ENCODE measurements at regions not wholly inside any gene's neighbourhood (a gene's known extent, or its start where the extent isn't known, plus 50 kb on each side); places are given as distances from the start of the nearest gene placed in this dataset.

DNA sequence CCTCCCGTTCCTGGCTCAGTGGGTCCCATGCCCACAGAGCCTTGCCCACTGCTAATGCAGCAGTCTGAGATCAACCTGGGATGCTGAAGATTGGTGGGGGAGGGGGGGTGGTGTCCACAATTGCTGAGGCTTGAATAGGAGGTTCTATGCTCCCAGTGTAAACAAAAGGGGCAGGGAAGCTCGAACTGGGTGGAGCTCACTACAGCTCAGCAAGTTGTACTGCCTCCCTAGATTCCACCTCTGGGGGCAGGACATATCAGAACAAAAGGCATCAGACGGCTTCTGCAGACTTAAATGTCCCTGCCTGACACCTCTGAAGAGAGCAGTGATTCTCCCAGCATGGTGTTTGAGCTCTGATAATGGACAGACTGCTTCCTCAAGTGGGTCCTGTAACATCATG, 885.6 kb upstream of the COX7C start:
- ATAC-seq, result no peak
- no peak for DNase-seq
- H3K27me3 Mint-ChIP-seq (ENCODE audit: low read depth), result no peaks in the 10 kb centered on the region
- H3K4me1 Mint-ChIP-seq (ENCODE audit: low read depth), result no peaks in the 10 kb centered on the region
- peaks cover 5% of the 10 kb centered on the region for H3K9me3 Mint-ChIP-seq
- no peaks in the 10 kb centered on the region for H3K36me3 Mint-ChIP-seq (ENCODE audit: insufficient read depth)
- H3K4me3 Mint-ChIP-seq, result no peak overlapping the region

DNA sequence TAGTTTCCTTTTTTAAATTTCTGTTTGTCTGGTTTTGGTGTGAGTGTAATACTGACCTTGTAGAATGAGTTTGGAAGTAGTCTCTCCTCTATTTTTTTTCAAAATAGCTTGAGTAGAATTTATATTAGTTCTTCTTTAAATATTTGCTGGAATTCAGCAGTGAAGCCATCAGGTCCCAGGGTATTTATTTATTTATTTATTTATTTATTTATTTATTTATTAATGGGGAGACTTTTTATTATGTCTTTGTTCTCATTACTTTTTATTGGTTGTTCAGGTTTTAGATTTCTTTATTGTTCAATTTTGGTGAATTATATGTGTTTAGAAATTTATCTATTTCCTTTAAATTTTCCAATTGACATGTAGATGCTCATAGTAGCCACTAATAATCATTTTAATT, 875.8 kb upstream of the COX7C start:
- no peak for ATAC-seq
- H3K9me3 Mint-ChIP-seq, result peaks cover 11% of the 10 kb centered on the region
- no peaks in the 10 kb centered on the region for H3K27me3 Mint-ChIP-seq (ENCODE audit: low read depth)

DNA sequence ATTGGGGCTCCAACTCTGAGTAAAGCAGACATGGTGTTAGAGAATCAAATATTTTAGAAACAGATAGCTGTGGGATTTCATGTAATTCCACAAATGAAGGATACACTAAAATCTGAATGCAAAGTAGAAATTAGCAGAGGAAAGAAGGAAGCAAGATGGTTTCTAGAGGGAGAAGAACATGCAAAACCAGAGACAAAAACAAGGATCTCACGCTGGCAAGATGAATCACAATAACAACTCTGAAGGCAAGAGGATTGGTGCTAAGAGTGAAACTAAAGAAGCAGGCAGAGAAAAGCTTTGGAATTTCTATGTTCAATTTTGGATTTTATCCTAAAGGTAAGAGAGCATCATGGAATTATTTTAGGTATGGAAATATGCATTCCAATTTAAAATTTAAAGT, 857.2 kb upstream of the COX7C start:
- Mint-ChIP-seq H3K36me3 (ENCODE audit: insufficient read depth) (no peaks in the 10 kb centered on the region), H3K4me1 (ENCODE audit: low read depth) (no peaks in the 10 kb centered on the region), H3K9me3 (peaks cover 15% of the 10 kb centered on the region), H3K4me3 (no peak overlapping the region), H3K27me3 (ENCODE audit: low read depth) (no peaks in the 10 kb centered on the region)
- DNase-seq (no peak), ATAC-seq (no peak)

More for the DNA sequence above, 875.8 kb upstream of the COX7C start:
- no peak overlapping the region for H3K4me3 Mint-ChIP-seq
- no peaks in the 10 kb centered on the region for H3K4me1 Mint-ChIP-seq (ENCODE audit: low read depth)
- H3K36me3 Mint-ChIP-seq (ENCODE audit: insufficient read depth), result no peaks in the 10 kb centered on the region
- no peak for DNase-seq

DNA sequence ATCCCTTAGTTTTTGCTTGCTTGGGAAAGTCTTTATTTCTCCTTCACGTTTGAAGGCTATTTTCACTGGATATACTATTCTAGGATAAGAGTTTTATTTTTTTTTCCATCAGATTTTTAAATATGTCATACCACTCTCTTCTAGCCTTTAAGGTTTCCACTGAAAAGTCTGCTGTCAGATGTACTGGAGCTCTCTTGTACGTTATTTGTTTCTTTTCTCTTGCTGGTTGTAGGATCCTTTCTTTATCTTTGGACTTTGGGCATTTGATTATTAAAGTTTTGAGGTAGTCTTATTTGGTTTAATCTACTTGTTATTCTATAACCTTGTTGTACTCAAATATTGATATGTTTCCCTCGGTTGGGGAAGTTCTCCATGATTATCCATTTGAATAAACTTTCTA, 848.4 kb upstream of the COX7C start:
- Mint-ChIP-seq H3K36me3 (ENCODE audit: insufficient read depth) (no peaks in the 10 kb centered on the region), H3K27me3 (ENCODE audit: low read depth) (no peaks in the 10 kb centered on the region)

DNA sequence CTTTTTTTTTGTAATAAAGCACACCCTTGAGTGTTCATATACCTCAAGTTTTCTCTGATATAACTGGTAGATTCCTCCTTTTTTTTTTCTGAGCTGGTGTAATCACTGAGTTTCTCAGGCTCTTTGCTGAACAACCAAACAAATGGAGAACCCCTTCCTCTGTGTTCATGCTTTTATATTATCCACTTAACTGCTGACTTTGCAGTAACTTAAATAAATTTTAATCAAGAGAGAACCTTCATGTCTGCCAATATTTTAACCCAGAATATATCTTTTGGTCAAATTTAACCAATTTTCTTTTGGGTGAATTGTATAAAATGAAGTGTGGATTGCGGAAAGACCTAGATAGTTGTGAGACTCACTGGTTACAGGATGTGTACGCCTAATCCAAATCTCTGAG, 833.0 kb upstream of the COX7C start:
- H3K4me1 Mint-ChIP-seq (ENCODE audit: low read depth), result no peaks in the 10 kb centered on the region
- no peaks in the 10 kb centered on the region for H3K36me3 Mint-ChIP-seq (ENCODE audit: insufficient read depth)
- no peak for ATAC-seq
- H3K4me3 Mint-ChIP-seq, result no peak overlapping the region
- peaks cover 9% of the 10 kb centered on the region for H3K9me3 Mint-ChIP-seq
- H3K27me3 Mint-ChIP-seq (ENCODE audit: low read depth), result no peaks in the 10 kb centered on the region
- DNase-seq, result no peak

More for the DNA sequence above, 848.4 kb upstream of the COX7C start:
- DNase-seq (no peak), ATAC-seq (no peak)
- H3K4me3 Mint-ChIP-seq, result no peak overlapping the region
- peaks cover 51% of the 10 kb centered on the region for H3K9me3 Mint-ChIP-seq
- no peaks in the 10 kb centered on the region for H3K4me1 Mint-ChIP-seq (ENCODE audit: low read depth)

DNA sequence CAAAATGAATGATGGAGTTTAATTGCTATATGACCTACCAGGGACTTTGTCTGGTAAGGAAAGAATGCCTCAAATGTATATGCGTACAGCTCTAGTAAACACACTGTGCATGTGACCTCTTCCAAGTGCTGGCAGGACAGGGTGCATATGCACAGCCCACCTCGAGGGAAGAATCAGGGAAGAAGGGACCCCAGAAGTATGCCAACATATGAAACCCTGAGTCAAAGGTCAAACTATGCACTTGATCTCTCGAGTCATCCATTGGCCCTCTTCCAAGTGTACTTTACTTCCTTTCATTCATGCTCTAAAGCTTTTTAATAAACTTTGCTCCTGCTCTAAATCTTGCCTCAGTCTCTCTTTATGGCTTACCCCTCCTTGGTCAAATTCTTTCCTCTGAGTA, 804.6 kb upstream of the COX7C start:
- Mint-ChIP-seq H3K27me3 (ENCODE audit: low read depth) (no peaks in the 10 kb centered on the region), H3K36me3 (ENCODE audit: insufficient read depth) (no peaks in the 10 kb centered on the region), H3K9me3 (peaks cover under 1% of the 10 kb centered on the region), H3K4me1 (ENCODE audit: low read depth) (no peaks in the 10 kb centered on the region), H3K4me3 (no peak overlapping the region)
- ATAC-seq, result no peak
- no peak for DNase-seq

DNA sequence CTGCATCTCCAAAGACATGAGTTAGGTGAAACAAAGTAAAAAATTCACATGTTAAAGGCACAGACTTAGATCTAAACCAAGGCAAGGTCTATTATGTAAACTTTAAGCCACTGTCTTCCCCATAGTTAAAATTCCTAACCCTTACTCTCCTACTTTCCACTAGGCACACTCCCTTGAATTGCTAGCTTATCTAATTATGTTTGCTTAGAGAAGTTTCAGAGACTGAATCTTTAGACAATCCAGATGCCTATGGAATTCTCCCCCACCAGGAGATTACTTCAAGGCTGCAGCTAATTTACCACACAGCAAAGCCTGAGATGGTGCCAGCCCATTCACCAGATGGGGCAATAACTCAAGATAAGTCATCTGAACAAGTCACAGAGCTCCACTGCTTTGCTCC, 803.1 kb upstream of the COX7C start:
- no peaks in the 10 kb centered on the region for H3K4me1 Mint-ChIP-seq (ENCODE audit: low read depth)
- H3K4me3 Mint-ChIP-seq, result no peak overlapping the region
- no peaks in the 10 kb centered on the region for H3K36me3 Mint-ChIP-seq (ENCODE audit: insufficient read depth)
- H3K27me3 Mint-ChIP-seq (ENCODE audit: low read depth), result no peaks in the 10 kb centered on the region
- H3K9me3 Mint-ChIP-seq, result no peaks in the 10 kb centered on the region
- no peak for ATAC-seq
- no peak for DNase-seq

DNA sequence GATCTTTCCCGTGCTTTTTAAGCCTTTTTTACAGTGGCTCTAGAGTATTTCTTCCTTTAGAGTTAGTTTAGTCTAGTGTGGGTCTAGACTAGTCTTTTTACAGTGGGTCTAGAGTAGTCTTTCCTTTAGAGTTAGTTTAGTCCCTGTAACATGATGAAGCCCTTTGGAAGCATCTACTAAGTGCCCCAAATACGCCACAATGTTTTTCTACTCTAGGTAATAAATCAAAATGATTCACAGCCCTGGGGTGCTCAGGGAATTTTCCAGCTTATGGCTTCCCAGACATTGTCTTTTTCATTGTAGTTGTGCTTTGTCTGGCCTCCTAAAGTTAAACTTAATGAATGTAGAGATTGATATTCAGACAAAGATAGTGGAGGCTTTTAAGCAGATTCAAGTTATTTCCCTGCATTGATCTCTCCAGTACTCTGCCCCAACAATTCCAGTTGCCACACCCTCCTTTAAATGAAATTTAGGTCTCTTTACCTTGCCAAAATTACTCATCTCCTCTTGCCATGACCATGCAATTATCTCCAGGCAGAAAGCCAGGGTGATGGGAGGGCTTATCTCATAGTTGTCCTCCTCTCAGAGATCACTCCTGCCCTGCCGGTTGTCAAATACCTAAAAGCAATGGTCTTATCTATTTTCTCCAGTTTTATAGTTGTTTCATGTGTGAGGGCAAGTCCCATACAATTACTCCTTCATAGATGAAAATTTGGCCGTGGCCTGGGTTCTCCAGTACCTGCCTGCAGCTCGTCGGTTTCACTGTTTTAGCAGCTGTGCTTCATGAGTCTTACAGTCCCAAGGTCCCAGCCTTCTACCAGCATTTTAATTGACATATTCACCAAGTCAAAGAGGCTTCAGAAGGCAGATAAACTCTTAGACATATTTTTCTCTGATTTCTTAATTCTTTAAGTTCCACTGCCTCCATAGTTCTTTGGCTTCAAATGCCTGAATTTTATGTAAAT, 794.0 kb upstream of the COX7C start:
- no peaks in the 10 kb centered on the region for H3K9me3 Mint-ChIP-seq
- no peak overlapping the region for H3K4me3 Mint-ChIP-seq
- no peak for ATAC-seq
- H3K36me3 Mint-ChIP-seq (ENCODE audit: insufficient read depth), result no peaks in the 10 kb centered on the region
- no peaks in the 10 kb centered on the region for H3K27me3 Mint-ChIP-seq (ENCODE audit: low read depth)
- H3K4me1 Mint-ChIP-seq (ENCODE audit: low read depth), result no peaks in the 10 kb centered on the region
- DNase-seq, result no peak

DNA sequence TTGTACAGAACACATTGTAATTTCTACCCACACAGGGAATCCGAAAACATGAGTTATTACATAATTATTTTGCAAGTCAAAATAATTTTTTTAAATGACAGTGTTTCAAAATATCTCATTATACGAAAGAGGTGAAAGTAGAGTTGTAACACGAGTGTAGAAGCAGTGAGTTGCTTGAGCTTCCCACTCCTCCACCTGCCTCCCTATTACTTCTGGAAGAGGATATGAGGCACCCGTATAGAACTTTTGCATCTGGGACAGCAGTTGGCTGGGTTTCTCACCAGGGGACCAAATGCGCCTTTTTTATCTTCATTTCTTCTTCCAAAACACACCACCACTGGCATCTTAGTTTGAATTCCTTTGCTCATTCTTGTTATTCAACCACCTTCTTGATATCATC, 779.0 kb upstream of the COX7C start:
- Mint-ChIP-seq H3K36me3 (ENCODE audit: insufficient read depth) (no peaks in the 10 kb centered on the region), H3K27me3 (ENCODE audit: low read depth) (no peaks in the 10 kb centered on the region), H3K4me3 (no peak overlapping the region), H3K4me1 (ENCODE audit: low read depth) (no peaks in the 10 kb centered on the region), H3K9me3 (peaks cover 3% of the 10 kb centered on the region)
- ATAC-seq, result no peak
- DNase-seq, result no peak

DNA sequence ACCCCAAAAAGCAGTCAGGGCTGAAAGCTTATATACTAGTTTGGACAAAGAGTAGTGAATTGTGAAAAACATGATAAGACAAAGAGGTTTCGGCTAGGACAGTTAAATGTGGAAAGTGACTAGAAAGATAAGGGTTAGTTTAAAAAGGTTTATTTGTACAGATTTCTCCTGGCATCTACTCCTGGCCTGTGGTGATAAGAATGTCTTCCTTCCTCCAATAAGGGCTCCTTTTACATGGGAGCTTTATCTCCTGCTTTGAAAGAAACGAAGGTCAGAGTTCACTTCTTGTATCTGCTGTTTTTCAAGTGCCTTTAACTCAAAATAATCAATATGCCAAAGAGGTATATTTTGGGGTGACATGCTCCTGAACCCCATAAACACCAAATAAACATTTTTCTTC, 776.1 kb upstream of the COX7C start:
- Mint-ChIP-seq H3K27me3 (ENCODE audit: low read depth) (no peaks in the 10 kb centered on the region), H3K4me1 (ENCODE audit: low read depth) (no peaks in the 10 kb centered on the region)

DNA sequence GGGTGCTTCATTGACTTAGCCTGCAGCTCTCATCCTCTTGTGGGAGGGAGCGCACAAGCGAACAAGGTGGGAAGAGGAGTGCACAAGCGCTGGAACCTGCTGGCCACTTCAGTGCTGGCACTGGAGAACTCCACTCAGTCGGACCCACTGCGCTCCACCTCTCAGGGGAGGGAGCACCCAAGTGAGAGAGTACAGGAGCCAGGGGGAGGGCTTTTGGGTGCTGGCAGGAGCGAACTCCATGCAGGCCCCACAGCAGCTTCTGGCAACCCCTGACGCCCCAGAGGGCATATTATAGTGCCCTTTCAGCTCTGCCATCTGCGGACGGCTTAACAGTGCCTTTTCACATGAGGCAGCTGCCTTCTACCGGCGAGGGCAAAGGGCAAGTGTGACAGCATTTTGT, 774.2 kb upstream of the COX7C start:
- Mint-ChIP-seq H3K9me3 (peaks cover 8% of the 10 kb centered on the region), H3K27me3 (ENCODE audit: low read depth) (no peaks in the 10 kb centered on the region), H3K36me3 (ENCODE audit: insufficient read depth) (no peaks in the 10 kb centered on the region), H3K4me3 (no peak overlapping the region), H3K4me1 (ENCODE audit: low read depth) (no peaks in the 10 kb centered on the region)
- ATAC-seq (no peak), DNase-seq (no peak)

More for the DNA sequence above, 776.1 kb upstream of the COX7C start:
- Mint-ChIP-seq H3K9me3 (peaks cover 8% of the 10 kb centered on the region), H3K36me3 (ENCODE audit: insufficient read depth) (no peaks in the 10 kb centered on the region), H3K4me3 (no peak overlapping the region)
- no peak for DNase-seq
- no peak for ATAC-seq

DNA sequence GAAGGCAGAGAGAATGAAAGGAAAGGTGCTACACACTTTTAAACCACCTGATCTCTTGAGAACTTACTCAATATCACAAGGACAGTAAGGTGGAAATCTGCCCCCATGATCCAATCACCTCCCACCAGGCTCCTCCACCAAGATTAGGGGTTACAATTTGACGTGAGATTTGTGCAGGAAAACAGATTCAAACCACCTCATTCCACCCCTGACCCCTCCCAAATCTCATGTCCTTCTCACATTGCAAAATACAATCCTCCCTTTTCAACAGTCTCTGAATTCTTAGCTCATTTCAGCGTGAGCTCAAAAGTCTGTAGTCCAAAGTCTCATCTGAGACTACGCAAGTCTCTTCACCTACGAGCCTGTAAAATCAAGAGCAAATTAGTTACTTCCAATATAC, 768.3 kb upstream of the COX7C start:
- H3K4me1 Mint-ChIP-seq (ENCODE audit: low read depth), result no peaks in the 10 kb centered on the region
- peaks cover 11% of the 10 kb centered on the region for H3K9me3 Mint-ChIP-seq
- no peak for DNase-seq
- H3K4me3 Mint-ChIP-seq, result no peak overlapping the region
- ATAC-seq, result no peak
- no peaks in the 10 kb centered on the region for H3K36me3 Mint-ChIP-seq (ENCODE audit: insufficient read depth)
- no peaks in the 10 kb centered on the region for H3K27me3 Mint-ChIP-seq (ENCODE audit: low read depth)

DNA sequence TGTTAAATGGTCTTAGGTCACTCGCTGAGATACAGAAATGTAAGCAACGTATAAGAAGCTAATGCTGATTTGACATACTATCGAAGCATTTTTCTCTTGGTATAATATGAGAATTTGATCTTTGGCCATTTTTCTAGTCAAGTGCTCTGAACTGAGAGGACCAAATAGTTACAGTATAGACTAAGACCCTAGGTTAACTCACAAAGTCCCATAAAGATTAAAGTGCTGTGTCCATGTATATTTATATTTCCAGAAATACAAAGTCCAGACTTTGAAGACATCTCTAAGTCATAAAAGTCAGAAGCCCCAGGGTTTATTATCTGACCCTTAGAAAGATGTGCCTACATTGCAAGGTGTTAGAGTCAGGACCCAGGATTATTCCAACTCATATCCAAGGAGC, 752.4 kb upstream of the COX7C start:
- no peaks in the 10 kb centered on the region for H3K4me1 Mint-ChIP-seq (ENCODE audit: low read depth)
- peaks cover 4% of the 10 kb centered on the region for H3K9me3 Mint-ChIP-seq
- no peak overlapping the region for H3K4me3 Mint-ChIP-seq
- no peak for DNase-seq
- no peaks in the 10 kb centered on the region for H3K36me3 Mint-ChIP-seq (ENCODE audit: insufficient read depth)
- H3K27me3 Mint-ChIP-seq (ENCODE audit: low read depth), result no peaks in the 10 kb centered on the region
- ATAC-seq, result no peak

DNA sequence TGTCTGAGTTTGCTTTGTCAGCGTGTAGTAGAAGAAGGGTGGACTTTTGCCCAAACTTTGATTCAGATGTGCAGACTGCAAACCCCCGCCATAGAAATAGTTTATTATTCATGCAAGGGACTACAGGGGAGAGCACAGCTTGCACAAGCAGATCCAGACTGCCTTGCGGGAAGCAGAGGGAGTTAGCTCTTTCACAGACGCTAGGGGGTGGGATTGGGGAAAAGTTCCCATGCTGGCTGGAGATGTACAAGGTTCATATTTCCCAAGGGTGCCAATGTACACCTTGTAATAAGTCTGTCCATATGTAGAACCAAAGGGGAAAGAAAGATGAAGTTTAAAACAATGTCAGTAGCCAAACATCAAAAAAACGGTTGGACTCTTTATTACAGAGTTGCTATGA, 749.7 kb upstream of the COX7C start:
- H3K4me1 Mint-ChIP-seq (ENCODE audit: low read depth), result no peaks in the 10 kb centered on the region
- H3K36me3 Mint-ChIP-seq (ENCODE audit: insufficient read depth), result no peaks in the 10 kb centered on the region
- DNase-seq (no peak), ATAC-seq (no peak)
- H3K27me3 Mint-ChIP-seq (ENCODE audit: low read depth), result no peaks in the 10 kb centered on the region
- H3K4me3 Mint-ChIP-seq, result no peak overlapping the region
- H3K9me3 Mint-ChIP-seq, result peaks cover 3% of the 10 kb centered on the region

DNA sequence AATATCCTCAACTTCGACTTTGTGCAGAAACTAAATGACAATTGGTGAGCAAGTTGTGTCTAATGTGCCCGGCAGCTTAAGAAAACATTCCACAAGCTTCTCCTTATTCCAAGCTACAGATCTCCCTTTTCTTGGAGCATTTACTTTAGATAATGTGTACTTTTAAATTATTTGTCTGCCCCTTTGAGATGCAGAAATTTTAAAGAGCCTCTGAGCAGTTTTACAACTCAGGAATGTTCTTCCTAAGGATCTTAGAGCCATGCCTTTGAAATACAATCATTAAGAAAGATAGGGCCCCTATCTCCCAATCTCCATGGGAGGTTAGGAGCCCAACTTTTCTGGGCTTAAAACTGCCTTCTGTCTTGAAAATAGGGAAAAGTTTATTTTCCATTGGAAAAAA, 723.7 kb upstream of the COX7C start:
- Mint-ChIP-seq H3K36me3 (ENCODE audit: insufficient read depth) (no peaks in the 10 kb centered on the region), H3K4me1 (ENCODE audit: low read depth) (no peaks in the 10 kb centered on the region), H3K4me3 (no peak overlapping the region), H3K27me3 (ENCODE audit: low read depth) (no peaks in the 10 kb centered on the region), H3K9me3 (peaks cover 3% of the 10 kb centered on the region)
- ATAC-seq, result no peak
- no peak for DNase-seq

Measured in activated T-cell treated with anti-CD3 and anti-CD28 coated beads, Interleukin-2, amount 50 U/mL, for 4 hours (primary cell).